WTC11 (cell line): ENCODE measurements at regions not wholly inside any gene's neighbourhood (a gene's known extent, or its start where the extent isn't known, plus 50 kb on each side); places are given as distances from the start of the nearest gene placed in this dataset.
A peak's percentile ranks its signal among the peaks of the same experiment; 100 is the strongest.

Experiments used
- ATAC-seq: fragments of 200-7000 bp; cut with Tn5 transposase; 2 replicates; pipeline ENCODE4 v1.10.0; 2021; ENCODE audit warnings: mild to moderate bottlenecking, moderate library complexity
- CTCF ChIA-PET: fragments of 300-600 bp; sonication (Branson Sonifier 250); formaldehyde crosslinking; loops from one replicate; lab custom pipeline; 2021; ENCODE audit warnings: antibody characterized with exemption; lab: Charles Lee
- POLR2A ChIA-PET: fragments of 350-600 bp; sonication (Branson Sonifier 250); formaldehyde crosslinking; loops from one replicate; lab custom pipeline; 2021; ENCODE audit warnings: antibody characterized with exemption; lab: Charles Lee
- DNase-seq: peaks from one replicate; pipeline ENCODE4 v3.0.0; 2021; ENCODE audit warnings: low spot score
- H3K27ac Mint-ChIP-seq: 2 replicates; pipeline ENCODE4 v1.8.0; 2021; ENCODE audit warnings: mixed read lengths
- H3K27me3 Mint-ChIP-seq: 2 replicates; pipeline ENCODE4 v1.8.0; 2021; ENCODE audit warnings: low read depth, mild to moderate bottlenecking, moderate library complexity, mixed read lengths
- H3K36me3 Mint-ChIP-seq: 2 replicates; pipeline ENCODE4 v1.8.0; 2021; ENCODE audit warnings: mixed read lengths
- H3K4me1 Mint-ChIP-seq: 2 replicates; pipeline ENCODE4 v1.8.0; 2022; ENCODE audit warnings: mixed read lengths
- H3K4me3 Mint-ChIP-seq: 2 replicates; pipeline ENCODE4 v1.8.0; 2021; ENCODE audit warnings: mild to moderate bottlenecking, moderate library complexity, mixed read lengths
- H3K9me3 Mint-ChIP-seq: 2 replicates; pipeline ENCODE4 v1.8.0; 2021; ENCODE audit warnings: mixed read lengths
- ATF1 ChIP-seq: sonication (generic); formaldehyde crosslinking; IDR thresholded peaks from 2 replicates; pipeline ENCODE4 v1.8.1; 2023; ENCODE audit warnings: mild to moderate bottlenecking, moderate library complexity, missing genetic modification reagents
- ELF4 ChIP-seq: sonication (generic); formaldehyde crosslinking; IDR thresholded peaks from 2 replicates; pipeline ENCODE4 v1.8.1; 2022; ENCODE audit warnings: low read depth, mild to moderate bottlenecking, moderate library complexity, missing genetic modification reagents
- FOXP1 ChIP-seq: sonication (generic); formaldehyde crosslinking; IDR thresholded peaks from 2 replicates; pipeline ENCODE4 v1.8.0; 2022; ENCODE audit warnings: missing genetic modification reagents, mild to moderate bottlenecking, moderate library complexity, borderline replicate concordance
- GTF2I ChIP-seq: fragments of 250-450 bp; sonication (Bioruptor Pico); conservative IDR thresholded peaks from 2 replicates; pipeline ENCODE4 v1.4.0; 2021; ENCODE audit warnings: mild to moderate bottlenecking
- JAZF1 ChIP-seq: fragments of 250-450 bp; sonication (Bioruptor Pico); IDR thresholded peaks from 2 replicates; pipeline ENCODE4 v1.9.0; 2021; ENCODE audit warnings: moderate library complexity, mild to moderate bottlenecking, inconsistent platforms
- KAT7 ChIP-seq: sonication (generic); formaldehyde crosslinking; IDR thresholded peaks from 2 replicates; pipeline ENCODE4 v1.8.1; 2023; ENCODE audit warnings: missing genetic modification reagents, mild to moderate bottlenecking, borderline replicate concordance
- NFE2L1 ChIP-seq: sonication (generic); formaldehyde crosslinking; IDR thresholded peaks from 2 replicates; pipeline ENCODE4 v1.8.1; 2023; ENCODE audit warnings: missing genetic modification reagents
- NFYB ChIP-seq: sonication (generic); formaldehyde crosslinking; conservative IDR thresholded peaks from 2 replicates; pipeline ENCODE4 v1.8.0; 2022; ENCODE audit warnings: low read depth, missing genetic modification reagents
- NR1H2 ChIP-seq: sonication (generic); formaldehyde crosslinking; IDR thresholded peaks from 2 replicates; pipeline ENCODE4 v1.9.0; 2021; ENCODE audit warnings: mild to moderate bottlenecking, moderate library complexity, missing genetic modification reagents
- OVOL2 ChIP-seq: fragments of 250-450 bp; sonication (Bioruptor Pico); IDR thresholded peaks from 2 replicates; pipeline ENCODE4 v1.9.0; 2021; ENCODE audit warnings: mild to moderate bottlenecking, borderline replicate concordance
- ZNF219 ChIP-seq: sonication (generic); formaldehyde crosslinking; IDR thresholded peaks from 2 replicates; pipeline ENCODE4 v1.8.0; 2023; ENCODE audit warnings: missing genetic modification reagents, mild to moderate bottlenecking, borderline replicate concordance
- TF ChIP-seq, protein P1 (sequence below): sonication (generic); formaldehyde crosslinking; IDR thresholded peaks from 2 replicates; pipeline ENCODE4 v1.8.1; 2023; ENCODE audit warnings: mild to moderate bottlenecking, missing genetic modification reagents, moderate library complexity
- TF ChIP-seq, protein P2 (sequence below): fragments of 250-450 bp; sonication (Bioruptor Pico); IDR thresholded peaks from 2 replicates; pipeline ENCODE4 v1.9.0; 2021; ENCODE audit warnings: mild to moderate bottlenecking
- TF ChIP-seq, protein P3 (sequence below): sonication (generic); formaldehyde crosslinking; IDR thresholded peaks from 2 replicates; pipeline ENCODE4 v1.8.0; 2022; ENCODE audit warnings: mild to moderate bottlenecking, missing genetic modification reagents
- TF ChIP-seq, protein P4 (sequence below): sonication (generic); formaldehyde crosslinking; IDR thresholded peaks from 2 replicates; pipeline ENCODE4 v1.8.0; 2023; ENCODE audit warnings: mild to moderate bottlenecking, missing genetic modification reagents
- TF ChIP-seq, protein P5 (sequence below): sonication (generic); formaldehyde crosslinking; IDR thresholded peaks from 2 replicates; pipeline ENCODE4 v1.8.0; 2022; ENCODE audit warnings: mild to moderate bottlenecking, missing genetic modification reagents
- TF ChIP-seq, protein P6 (sequence below): sonication (generic); formaldehyde crosslinking; IDR thresholded peaks from 2 replicates; pipeline ENCODE4 v1.8.1; 2023; ENCODE audit warnings: mild to moderate bottlenecking, missing genetic modification reagents

DNA sequence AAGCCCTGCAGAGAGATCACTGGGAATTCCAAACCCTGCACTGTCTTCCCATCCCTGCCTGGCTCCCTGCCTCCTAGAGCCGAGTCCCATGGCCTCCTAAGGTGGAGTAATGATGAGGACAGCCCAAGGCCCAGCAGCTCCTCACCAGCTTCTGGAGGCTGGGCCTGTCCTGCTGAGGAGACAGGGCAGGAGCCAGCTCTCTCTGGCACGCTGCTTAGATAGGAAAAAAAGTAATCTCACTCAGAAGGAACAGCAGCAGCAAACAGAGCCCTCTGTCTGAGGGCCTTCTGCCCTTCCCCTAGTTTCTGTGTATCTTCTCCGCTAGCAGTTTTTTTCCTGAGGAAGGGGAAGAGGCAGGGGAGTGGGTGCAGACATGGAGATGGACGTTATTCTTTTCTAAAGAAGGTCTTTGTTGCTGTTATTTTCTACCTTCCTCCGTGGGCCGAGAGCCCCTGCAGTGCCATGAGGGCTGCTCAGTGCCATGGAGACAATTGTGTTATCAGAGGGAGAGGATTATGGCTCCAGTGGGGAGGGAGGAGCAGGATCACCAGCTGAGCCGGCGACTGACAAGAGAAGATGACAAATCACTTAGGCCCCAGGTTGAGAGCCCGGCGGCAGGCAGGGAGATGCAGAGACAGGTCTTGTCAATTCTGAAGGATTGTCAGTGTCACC, 315.3 kb downstream of the BUD13 start:
- H3K4me1 Mint-ChIP-seq: peaks cover 64% of the 10 kb centered on the region
- no peaks in the 10 kb centered on the region for H3K9me3 Mint-ChIP-seq
- POLR2A ChIA-PET: no interaction called here
- TF ChIP-seq NR1H2 (CRISPR knock-in tag) (no peak), ZNF219 (CRISPR knock-in tag) (no peak), JAZF1 (no peak), NFYB (CRISPR knock-in tag) (no peak), FOXP1 (no peak), GTF2I (CRISPR knock-in tag) (no peak), ELF4 (CRISPR knock-in tag) (no peak), KAT7 (CRISPR knock-in tag) (no peak), OVOL2 (CRISPR knock-in tag) (no peak), ATF1 (CRISPR knock-in tag) (no peak), NFE2L1 (CRISPR knock-in tag) (no peak)
- TF ChIP-seq, protein P1, sequence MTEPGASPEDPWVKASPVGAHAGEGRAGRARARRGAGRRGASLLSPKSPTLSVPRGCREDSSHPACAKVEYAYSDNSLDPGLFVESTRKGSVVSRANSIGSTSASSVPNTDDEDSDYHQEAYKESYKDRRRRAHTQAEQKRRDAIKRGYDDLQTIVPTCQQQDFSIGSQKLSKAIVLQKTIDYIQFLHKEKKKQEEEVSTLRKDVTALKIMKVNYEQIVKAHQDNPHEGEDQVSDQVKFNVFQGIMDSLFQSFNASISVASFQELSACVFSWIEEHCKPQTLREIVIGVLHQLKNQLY: no peak
- TF ChIP-seq, protein P2, sequence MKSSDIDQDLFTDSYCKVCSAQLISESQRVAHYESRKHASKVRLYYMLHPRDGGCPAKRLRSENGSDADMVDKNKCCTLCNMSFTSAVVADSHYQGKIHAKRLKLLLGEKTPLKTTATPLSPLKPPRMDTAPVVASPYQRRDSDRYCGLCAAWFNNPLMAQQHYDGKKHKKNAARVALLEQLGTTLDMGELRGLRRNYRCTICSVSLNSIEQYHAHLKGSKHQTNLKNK (CRISPR knock-in tag): no peak
- TF ChIP-seq, protein P3, sequence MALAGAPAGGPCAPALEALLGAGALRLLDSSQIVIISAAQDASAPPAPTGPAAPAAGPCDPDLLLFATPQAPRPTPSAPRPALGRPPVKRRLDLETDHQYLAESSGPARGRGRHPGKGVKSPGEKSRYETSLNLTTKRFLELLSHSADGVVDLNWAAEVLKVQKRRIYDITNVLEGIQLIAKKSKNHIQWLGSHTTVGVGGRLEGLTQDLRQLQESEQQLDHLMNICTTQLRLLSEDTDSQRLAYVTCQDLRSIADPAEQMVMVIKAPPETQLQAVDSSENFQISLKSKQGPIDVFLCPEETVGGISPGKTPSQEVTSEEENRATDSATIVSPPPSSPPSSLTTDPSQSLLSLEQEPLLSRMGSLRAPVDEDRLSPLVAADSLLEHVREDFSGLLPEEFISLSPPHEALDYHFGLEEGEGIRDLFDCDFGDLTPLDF (CRISPR knock-in tag): no peak
- TF ChIP-seq, protein P4, sequence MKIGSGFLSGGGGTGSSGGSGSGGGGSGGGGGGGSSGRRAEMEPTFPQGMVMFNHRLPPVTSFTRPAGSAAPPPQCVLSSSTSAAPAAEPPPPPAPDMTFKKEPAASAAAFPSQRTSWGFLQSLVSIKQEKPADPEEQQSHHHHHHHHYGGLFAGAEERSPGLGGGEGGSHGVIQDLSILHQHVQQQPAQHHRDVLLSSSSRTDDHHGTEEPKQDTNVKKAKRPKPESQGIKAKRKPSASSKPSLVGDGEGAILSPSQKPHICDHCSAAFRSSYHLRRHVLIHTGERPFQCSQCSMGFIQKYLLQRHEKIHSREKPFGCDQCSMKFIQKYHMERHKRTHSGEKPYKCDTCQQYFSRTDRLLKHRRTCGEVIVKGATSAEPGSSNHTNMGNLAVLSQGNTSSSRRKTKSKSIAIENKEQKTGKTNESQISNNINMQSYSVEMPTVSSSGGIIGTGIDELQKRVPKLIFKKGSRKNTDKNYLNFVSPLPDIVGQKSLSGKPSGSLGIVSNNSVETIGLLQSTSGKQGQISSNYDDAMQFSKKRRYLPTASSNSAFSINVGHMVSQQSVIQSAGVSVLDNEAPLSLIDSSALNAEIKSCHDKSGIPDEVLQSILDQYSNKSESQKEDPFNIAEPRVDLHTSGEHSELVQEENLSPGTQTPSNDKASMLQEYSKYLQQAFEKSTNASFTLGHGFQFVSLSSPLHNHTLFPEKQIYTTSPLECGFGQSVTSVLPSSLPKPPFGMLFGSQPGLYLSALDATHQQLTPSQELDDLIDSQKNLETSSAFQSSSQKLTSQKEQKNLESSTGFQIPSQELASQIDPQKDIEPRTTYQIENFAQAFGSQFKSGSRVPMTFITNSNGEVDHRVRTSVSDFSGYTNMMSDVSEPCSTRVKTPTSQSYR (CRISPR knock-in tag): no peak
- TF ChIP-seq, protein P5, sequence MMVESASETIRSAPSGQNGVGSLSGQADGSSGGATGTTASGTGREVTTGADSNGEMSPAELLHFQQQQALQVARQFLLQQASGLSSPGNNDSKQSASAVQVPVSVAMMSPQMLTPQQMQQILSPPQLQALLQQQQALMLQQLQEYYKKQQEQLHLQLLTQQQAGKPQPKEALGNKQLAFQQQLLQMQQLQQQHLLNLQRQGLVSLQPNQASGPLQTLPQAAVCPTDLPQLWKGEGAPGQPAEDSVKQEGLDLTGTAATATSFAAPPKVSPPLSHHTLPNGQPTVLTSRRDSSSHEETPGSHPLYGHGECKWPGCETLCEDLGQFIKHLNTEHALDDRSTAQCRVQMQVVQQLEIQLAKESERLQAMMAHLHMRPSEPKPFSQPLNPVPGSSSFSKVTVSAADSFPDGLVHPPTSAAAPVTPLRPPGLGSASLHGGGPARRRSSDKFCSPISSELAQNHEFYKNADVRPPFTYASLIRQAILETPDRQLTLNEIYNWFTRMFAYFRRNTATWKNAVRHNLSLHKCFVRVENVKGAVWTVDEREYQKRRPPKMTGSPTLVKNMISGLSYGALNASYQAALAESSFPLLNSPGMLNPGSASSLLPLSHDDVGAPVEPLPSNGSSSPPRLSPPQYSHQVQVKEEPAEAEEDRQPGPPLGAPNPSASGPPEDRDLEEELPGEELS (CRISPR knock-in tag): no peak
- TF ChIP-seq, protein P6, sequence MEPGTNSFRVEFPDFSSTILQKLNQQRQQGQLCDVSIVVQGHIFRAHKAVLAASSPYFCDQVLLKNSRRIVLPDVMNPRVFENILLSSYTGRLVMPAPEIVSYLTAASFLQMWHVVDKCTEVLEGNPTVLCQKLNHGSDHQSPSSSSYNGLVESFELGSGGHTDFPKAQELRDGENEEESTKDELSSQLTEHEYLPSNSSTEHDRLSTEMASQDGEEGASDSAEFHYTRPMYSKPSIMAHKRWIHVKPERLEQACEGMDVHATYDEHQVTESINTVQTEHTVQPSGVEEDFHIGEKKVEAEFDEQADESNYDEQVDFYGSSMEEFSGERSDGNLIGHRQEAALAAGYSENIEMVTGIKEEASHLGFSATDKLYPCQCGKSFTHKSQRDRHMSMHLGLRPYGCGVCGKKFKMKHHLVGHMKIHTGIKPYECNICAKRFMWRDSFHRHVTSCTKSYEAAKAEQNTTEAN (CRISPR knock-in tag): no peak
- ATAC-seq (no peak), DNase-seq (no peak)
- H3K4me3 Mint-ChIP-seq: no peak overlapping the region
- H3K36me3 Mint-ChIP-seq: peaks cover 3% of the 10 kb centered on the region
- CTCF ChIA-PET: interaction anchor here (0.9 to 5.7 kb wide), 3 partner anchors 42 to 99 kb away, joined by 3 to 74 read pairs (median 4); no protein-coding TSS in a partner anchor
- H3K27me3 Mint-ChIP-seq: peaks cover 4% of the 10 kb centered on the region
- H3K27ac Mint-ChIP-seq: peak overlapping the region; percentile 14; the same call in 1 of the 2 replicates
